ENCODE measurements at regions not wholly inside any gene's neighbourhood (a gene's known extent, or its start where the extent isn't known, plus 50 kb on each side); places are given as distances from the start of the nearest gene placed in this dataset.

GRCh38 chr6:16871047-16871446 is 109.8 kb upstream of the ATXN1 start:
- TF ChIP-seq ZNF274 (IDR thresholded peaks at IDR 0.05; ENCODE audit: low read depth, low read length): no peak

DNA sequence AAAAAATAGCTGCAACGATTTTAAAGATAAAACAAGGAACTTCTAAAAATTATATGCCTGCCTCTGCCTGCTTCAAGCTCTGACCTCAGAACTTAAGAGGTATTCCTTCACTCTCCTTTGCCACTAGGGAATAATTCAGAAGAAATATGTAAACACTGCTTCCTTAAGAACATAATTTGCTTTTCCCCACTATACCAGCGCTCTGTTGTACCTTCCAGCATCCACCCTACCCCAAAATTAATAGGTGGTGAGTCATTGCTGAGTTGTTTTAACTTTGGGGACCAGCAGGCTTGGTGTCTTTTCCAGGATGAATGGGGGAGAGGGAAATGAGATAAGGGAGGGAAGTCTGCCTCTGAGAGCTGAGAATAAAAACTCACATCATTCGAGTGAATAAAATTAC is 107.7 kb upstream of the ATXN1 start:
- no peak for TF ChIP-seq ZNF274 (IDR thresholded peaks at IDR 0.05; ENCODE audit: low read depth, low read length)
- H3K4me3 ChIP-seq (ENCODE audit: low read length): no peak overlapping the region

More at GRCh38 chr6:16871047-16871446, 109.8 kb upstream of the ATXN1 start:
- H3K4me3 ChIP-seq (ENCODE audit: low read length): no peak overlapping the region

DNA sequence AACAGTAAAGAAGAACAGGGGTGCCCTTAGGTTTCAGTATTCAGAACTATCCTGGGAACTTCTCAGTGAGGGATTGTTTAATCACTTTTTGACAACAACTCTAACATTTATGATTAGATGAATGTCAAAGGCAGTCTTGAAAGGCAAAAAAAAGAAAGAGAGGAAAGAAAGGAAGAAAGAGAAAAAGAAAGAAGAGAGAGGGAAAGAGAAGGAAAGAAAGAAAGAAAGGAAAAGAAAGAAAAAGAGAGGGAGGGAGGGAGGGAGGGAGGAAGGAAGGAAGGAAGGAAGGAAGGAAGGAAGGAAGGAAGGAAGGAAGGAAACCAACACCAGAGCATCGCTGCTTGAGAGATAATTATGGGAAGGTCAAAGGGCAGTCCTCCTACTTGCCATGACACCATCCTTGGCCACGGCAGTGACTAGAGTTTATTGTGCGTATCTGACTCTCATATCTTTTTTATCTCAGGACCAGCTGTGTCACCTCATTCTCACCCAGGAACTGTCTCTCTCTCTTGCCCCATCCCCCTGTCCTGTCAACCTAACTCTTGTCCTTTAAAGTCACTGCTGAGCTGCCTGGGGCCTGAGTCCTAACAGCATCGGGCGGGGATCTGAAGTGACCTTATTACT is 96.8 kb upstream of the ATXN1 start:
- no peak for TF ChIP-seq ZNF274 (IDR thresholded peaks at IDR 0.05; ENCODE audit: low read depth, low read length)
- H3K4me3 ChIP-seq (ENCODE audit: low read length): no peak overlapping the region

DNA sequence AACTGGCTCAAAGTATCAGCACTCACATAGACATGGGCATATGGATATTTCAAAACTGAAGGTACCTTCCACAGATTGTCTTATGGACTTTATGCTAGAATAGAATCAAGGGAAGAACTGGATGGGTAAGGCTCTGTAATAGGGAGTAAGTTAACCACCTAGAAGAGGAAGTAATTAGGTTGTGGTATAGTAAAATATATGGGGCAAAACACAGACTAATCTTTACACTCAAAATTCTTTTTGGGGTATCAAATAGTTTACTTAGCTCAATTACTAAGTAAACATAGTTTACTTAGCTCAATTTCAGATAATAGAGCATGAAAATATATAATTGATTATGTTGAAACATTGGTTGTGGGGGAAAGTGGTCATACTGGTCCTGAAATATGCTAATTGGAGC is 94.2 kb upstream of the ATXN1 start:
- no peak for TF ChIP-seq ZNF274 (IDR thresholded peaks at IDR 0.05; ENCODE audit: low read depth, low read length)
- no peak overlapping the region for H3K4me3 ChIP-seq (ENCODE audit: low read length)

GRCh38 chr6:16854986-16855385 is 93.7 kb upstream of the ATXN1 start:
- H3K4me3 ChIP-seq (ENCODE audit: low read length): no peak overlapping the region
- no peak for TF ChIP-seq ZNF274 (IDR thresholded peaks at IDR 0.05; ENCODE audit: low read depth, low read length)

GRCh38 chr6:16852671-16853070 is 91.4 kb upstream of the ATXN1 start:
- no peak for TF ChIP-seq ZNF274 (IDR thresholded peaks at IDR 0.05; ENCODE audit: low read depth, low read length)
- H3K4me3 ChIP-seq (ENCODE audit: low read length): no peak overlapping the region

DNA sequence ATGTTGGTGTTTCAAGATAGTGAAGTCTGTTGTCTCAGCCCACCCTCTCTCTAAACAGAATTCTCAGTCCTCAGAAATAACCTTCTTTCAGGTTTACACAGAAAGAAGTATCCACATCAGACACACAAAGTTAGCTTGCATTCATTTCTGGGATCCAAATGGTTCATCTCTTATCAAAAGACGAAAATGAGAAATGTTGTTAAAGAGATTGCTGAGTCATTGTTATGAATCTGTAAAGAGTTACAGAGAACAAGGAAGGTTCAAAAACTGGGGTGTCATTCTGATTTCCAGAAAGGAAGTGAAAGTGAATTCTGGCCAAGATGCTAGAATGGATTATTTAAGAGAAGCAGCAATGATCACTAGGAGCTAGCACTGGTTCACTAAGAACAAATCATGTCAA is 90.5 kb upstream of the ATXN1 start:
- H3K4me3 ChIP-seq (ENCODE audit: low read length): no peak overlapping the region
- TF ChIP-seq ZNF274 (IDR thresholded peaks at IDR 0.05; ENCODE audit: low read depth, low read length): no peak

DNA sequence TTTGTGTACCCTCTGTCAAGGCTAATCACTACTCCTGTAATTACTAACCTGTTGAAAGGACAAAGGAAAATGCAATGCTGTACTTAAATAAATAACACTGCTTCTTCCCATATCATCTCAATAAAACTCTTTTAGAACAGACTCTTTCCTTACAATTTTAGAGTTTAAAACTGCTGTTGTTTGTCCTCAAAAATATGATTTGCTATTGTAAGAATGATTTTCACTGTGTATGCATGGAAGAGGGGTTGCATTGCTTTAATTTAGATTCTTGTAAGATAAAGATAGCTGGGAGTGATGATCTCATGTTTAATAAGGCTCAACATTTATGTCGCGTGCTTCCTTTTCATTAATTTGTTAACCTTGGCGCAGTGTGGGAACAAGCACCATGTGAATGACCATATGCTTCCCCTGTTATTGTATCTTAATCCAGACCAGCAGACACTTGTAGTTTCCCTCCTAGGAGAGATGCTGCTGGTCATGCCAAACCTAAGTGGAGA is 89.8 kb upstream of the ATXN1 start:
- no peak overlapping the region for H3K4me3 ChIP-seq (ENCODE audit: low read length)
- no peak for TF ChIP-seq ZNF274 (IDR thresholded peaks at IDR 0.05; ENCODE audit: low read depth, low read length)

DNA sequence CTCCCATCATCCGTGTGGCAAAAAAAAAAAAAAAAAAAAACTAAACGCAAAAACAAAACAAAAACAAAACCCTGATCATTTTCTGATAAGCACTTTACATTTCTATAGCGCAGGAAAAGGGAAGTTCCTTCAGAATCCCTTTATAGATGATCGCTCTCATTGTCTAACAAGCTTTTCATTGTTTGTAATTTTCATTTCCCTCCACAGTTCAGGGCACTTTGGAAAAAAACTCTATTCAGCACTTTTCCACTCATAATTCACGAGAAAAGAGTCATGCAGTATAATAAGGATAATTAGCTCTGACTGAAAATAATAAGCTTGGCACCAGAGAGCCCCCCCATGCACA is 89.4 kb upstream of the ATXN1 start:
- no peak for TF ChIP-seq ZNF274 (IDR thresholded peaks at IDR 0.05; ENCODE audit: low read depth, low read length)
- H3K4me3 ChIP-seq (ENCODE audit: low read length): no peak overlapping the region

GRCh38 chr6:16849988-16850680 is 88.9 kb upstream of the ATXN1 start:
- no peak for TF ChIP-seq ZNF274 (IDR thresholded peaks at IDR 0.05; ENCODE audit: low read depth, low read length)
- no peak overlapping the region for H3K4me3 ChIP-seq (ENCODE audit: low read length)

GRCh38 chr6:16849280-16849987 is 88.2 kb upstream of the ATXN1 start:
- no peak for TF ChIP-seq ZNF274 (IDR thresholded peaks at IDR 0.05; ENCODE audit: low read depth, low read length)
- H3K4me3 ChIP-seq (ENCODE audit: low read length): no peak overlapping the region

GRCh38 chr6:16846399-16846778 is 85.1 kb upstream of the ATXN1 start:
- no peak for TF ChIP-seq ZNF274 (IDR thresholded peaks at IDR 0.05; ENCODE audit: low read depth, low read length)
- H3K4me3 ChIP-seq (ENCODE audit: low read length): no peak overlapping the region

DNA sequence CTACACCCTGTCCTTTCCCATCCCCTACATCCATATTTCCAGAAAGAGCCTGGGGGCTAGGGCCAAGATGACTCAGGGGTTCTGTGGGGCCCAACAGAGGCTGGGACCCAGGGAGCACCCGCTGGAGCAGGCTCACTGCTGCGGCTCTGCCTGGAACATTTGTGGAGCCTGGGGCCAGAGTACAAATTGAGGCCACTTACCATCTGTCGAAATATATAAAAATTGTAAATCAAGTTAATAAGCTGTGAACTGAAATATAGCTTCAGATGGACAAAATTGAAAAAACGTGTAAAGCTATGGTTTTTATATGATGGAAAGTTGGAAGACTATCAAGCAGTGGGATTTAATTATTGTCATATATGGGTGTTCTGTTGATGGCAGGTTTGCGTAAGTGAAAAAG is 82.9 kb upstream of the ATXN1 start:
- no peak overlapping the region for H3K4me3 ChIP-seq (ENCODE audit: low read length)

DNA sequence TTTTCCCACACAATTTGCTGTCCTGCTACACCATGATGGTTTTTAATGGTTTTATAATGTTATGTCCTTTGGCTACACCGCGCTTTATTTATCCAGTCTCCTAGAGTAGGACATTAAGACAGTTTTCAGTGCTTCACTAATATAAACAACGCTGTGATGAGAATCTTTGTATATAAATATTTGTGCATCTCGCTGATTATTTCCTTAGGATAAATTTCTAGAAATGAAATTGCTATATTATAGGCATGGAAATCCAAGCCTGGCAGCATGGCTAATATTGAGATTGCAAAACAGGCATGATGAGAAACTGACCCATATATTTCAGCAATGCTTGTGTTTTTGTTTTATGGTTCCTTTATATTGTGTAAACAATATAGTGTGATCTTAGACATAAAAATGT is 81.4 kb upstream of the ATXN1 start:
- TF ChIP-seq ZNF274 (IDR thresholded peaks at IDR 0.05; ENCODE audit: low read depth, low read length): no peak

More for the DNA sequence above, 82.9 kb upstream of the ATXN1 start:
- TF ChIP-seq ZNF274 (IDR thresholded peaks at IDR 0.05; ENCODE audit: low read depth, low read length): no peak

DNA sequence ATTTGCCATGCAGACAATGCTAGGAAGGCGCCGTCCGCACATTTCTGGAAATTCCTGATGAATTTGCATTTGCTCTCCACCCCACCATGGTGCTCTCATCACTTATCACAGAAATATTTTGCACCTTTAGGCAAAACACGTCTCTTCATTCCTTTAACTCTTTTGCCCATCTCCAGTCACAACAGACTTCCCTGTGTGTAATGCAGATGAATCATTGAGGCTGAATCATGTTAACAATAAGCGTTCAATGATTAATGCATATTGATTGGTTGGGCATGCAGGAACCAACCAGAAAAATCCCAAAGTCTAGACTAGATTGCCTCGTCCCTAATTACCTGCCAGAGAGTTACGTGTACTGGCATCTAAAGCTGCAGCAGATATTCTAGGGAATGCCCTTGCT is 80.0 kb upstream of the ATXN1 start:
- no peak overlapping the region for H3K4me3 ChIP-seq (ENCODE audit: low read length)
- TF ChIP-seq ZNF274 (IDR thresholded peaks at IDR 0.05; ENCODE audit: low read depth, low read length): no peak

More for the DNA sequence above, 81.4 kb upstream of the ATXN1 start:
- H3K4me3 ChIP-seq (ENCODE audit: low read length): no peak overlapping the region

All from GM08714 (cell line).